K562 (cell line): ENCODE measurements at regions not wholly inside any gene's neighbourhood (a gene's known extent, or its start where the extent isn't known, plus 50 kb on each side); places are given as distances from the start of the nearest gene placed in this dataset.
"Not testable (repeated sequence)": the region's sequence is repeated elsewhere in the genome, so short reads cannot be mapped to it uniquely, and the experiment has no call there.

Experiments used
- ATAC-seq: fragments of 200-7000 bp; cut with Tn5 transposase; 3 replicates; pipeline ENCODE4 v1.9.1; 2020; ENCODE audit warnings: moderate library complexity
- BruUV-seq: library from RNA; stranded (reverse); fragments of 400-500 nt; replicated peaks from 2 replicates; lab custom pipeline; 2021; lab: Mats Ljungman, UMichigan
- CTCF ChIA-PET: fragments of 300-600 bp; formaldehyde crosslinking; extraction: SDS; loops from one replicate; lab custom pipeline; 2021; ENCODE audit warnings: low intra/inter-chr PET ratio; lab: Yijun Ruan, JAX
- POLR2A ChIA-PET: fragments of 300-600, 350-650 bp; sonication (Branson Sonifier 250); formaldehyde crosslinking; extraction: SDS; loops from one replicate; lab custom pipeline; 2021; ENCODE audit warnings: antibody characterized with exemption, inconsistent platforms; lab: Yijun Ruan, JAX
- DNase-seq, 4 experiments: peaks; one replicate each; pipeline versions ENCODE4 v3.0.0 to v3.0.0-alpha.2; 2011 to 2018; ENCODE audit warnings: low spot score in 3 of 4, mixed read lengths in 3 of 4; ENCODE audit errors: extremely low read depth in 1 of 4
- FAIRE-seq: peaks from 2 replicates; lab custom pipeline; 2011; peaks lifted over from hg19 to GRCh38; lab: Jason Lieb, UNC
- H2AFZ ChIP-seq: 2 replicates; pipeline ENCODE4 v1.6.0; 2011; ENCODE audit warnings: low read depth, low read length, control low read depth, inconsistent platforms
- H3K27ac ChIP-seq: fragments of 200-600 bp; 3 replicates; pipeline ENCODE4 v1.8.0; 2011; ENCODE audit warnings: low read depth, mild to moderate bottlenecking, control low read depth, inconsistent platforms, low read length, moderate library complexity, mixed read lengths; ENCODE audit errors: extremely low read depth
- H3K27me3 ChIP-seq, 2 experiments: fragments of 300-600 bp in 1 of 2; 2 replicates in 1 of 2; 3 replicates in 1 of 2; pipeline versions ENCODE4 v1.6.0 to v1.8.0; 2011; ENCODE audit warnings: inconsistent platforms in 2 of 2, low read length in 2 of 2, mild to moderate bottlenecking in 1 of 2, mixed read lengths in 1 of 2, moderate library complexity in 1 of 2; ENCODE audit not compliant: control insufficient read depth in 2 of 2, insufficient read depth in 2 of 2
- H3K36me3 ChIP-seq: fragments of 300-600 bp; 3 replicates; pipeline ENCODE4 v1.8.0; 2011; ENCODE audit warnings: mild to moderate bottlenecking, low read length, inconsistent platforms; ENCODE audit not compliant: control insufficient read depth, insufficient read depth
- H3K4me1 ChIP-seq, 2 experiments: fragments of 200-600 bp in 1 of 2; replicated peaks in 1 of 2; 2 replicates in 1 of 2; 3 replicates in 1 of 2; pipeline versions ENCODE4 v1.5.1 to v1.8.0; 2011; ENCODE audit warnings: inconsistent platforms in 2 of 2, low read length in 2 of 2, mild to moderate bottlenecking in 1 of 2, mixed read lengths in 1 of 2, moderate library complexity in 1 of 2; ENCODE audit not compliant: control insufficient read depth in 2 of 2, insufficient read depth in 2 of 2
- H3K4me2 ChIP-seq: 2 replicates; pipeline ENCODE4 v1.6.1; 2011; ENCODE audit warnings: low read length, control low read depth, inconsistent platforms, mixed read lengths; ENCODE audit not compliant: insufficient read depth
- H3K4me3 ChIP-seq: fragments of 200-600 bp; sonication (generic), shearing (Covaris generic); 2 replicates; pipeline ENCODE4 v1.5.1; 2016; ENCODE audit warnings: control low read depth, inconsistent platforms
- H3K79me2 ChIP-seq: fragments of 200-600 bp; 3 replicates; pipeline ENCODE4 v1.8.0; 2011; ENCODE audit warnings: low read length, inconsistent platforms; ENCODE audit not compliant: control insufficient read depth, insufficient read depth
- H3K9ac ChIP-seq, 2 experiments: 2 replicates each; pipeline versions ENCODE4 v1.6.0 to v1.6.1; 2011; ENCODE audit warnings: low read depth in 2 of 2, low read length in 2 of 2, control low read depth in 1 of 2, inconsistent platforms in 1 of 2, mild to moderate bottlenecking in 1 of 2, mixed read lengths in 1 of 2; ENCODE audit not compliant: insufficient read depth in 1 of 2
- H3K9me1 ChIP-seq: one replicate; pipeline ENCODE4 v1.6.0; 2011; ENCODE audit warnings: inconsistent platforms, mild to moderate bottlenecking, low read length, moderate library complexity; ENCODE audit not compliant: control insufficient read depth, insufficient read depth
- H3K9me3 ChIP-seq: replicated peaks from 2 replicates; pipeline ENCODE4 v1.5.1; 2011; ENCODE audit warnings: low read depth, low read length, inconsistent platforms; ENCODE audit not compliant: control insufficient read depth, insufficient read depth
- H4K20me1 ChIP-seq: replicated peaks from 2 replicates; pipeline ENCODE4 v1.6.1; 2011; ENCODE audit warnings: low read length, inconsistent platforms, mixed read lengths; ENCODE audit not compliant: control insufficient read depth, insufficient read depth
- C11orf30 ChIP-seq: fragments of 450-650 bp; IDR thresholded peaks from 2 replicates; pipeline ENCODE4 v1.6.1; 2016; ENCODE audit warnings: low read depth, mild to moderate bottlenecking
- HNRNPUL1 ChIP-seq: fragments of 200-400 bp; formaldehyde crosslinking; IDR thresholded peaks from 2 replicates; pipeline ENCODE4 v1.6.1; 2017; ENCODE audit warnings: low read length
- KLF13 ChIP-seq: fragments of 450-650 bp; IDR thresholded peaks from 2 replicates; pipeline ENCODE4 v1.6.1; 2016; ENCODE audit warnings: missing genetic modification characterization, low read depth, mild to moderate bottlenecking, missing compliant biosample characterization, moderate library complexity, borderline replicate concordance
- MAFF ChIP-seq: IDR thresholded peaks from 2 replicates; pipeline ENCODE4 v1.6.1; 2012; ENCODE audit warnings: low read length, improper control_type of control experiment
- MAFG ChIP-seq: fragments of 450-650 bp; conservative IDR thresholded peaks from 2 replicates; pipeline ENCODE4 v1.6.1; 2016; ENCODE audit warnings: missing genetic modification characterization, missing compliant biosample characterization
- MAFK ChIP-seq: IDR thresholded peaks from 2 replicates; pipeline ENCODE4 v1.6.1; 2011; ENCODE audit warnings: low read length, improper control_type of control experiment
- NFE2 ChIP-seq: IDR thresholded peaks from 2 replicates; pipeline ENCODE4 v1.6.1; 2014; ENCODE audit warnings: antibody characterized with exemption, low read depth
- NFE2L1 ChIP-seq: fragments of 450-650 bp; IDR thresholded peaks from 2 replicates; pipeline ENCODE4 v1.6.1; 2016; ENCODE audit warnings: missing genetic modification characterization, low read depth, mild to moderate bottlenecking, missing compliant biosample characterization, moderate library complexity, borderline replicate concordance
- SPI1 ChIP-seq: IDR thresholded peaks from 2 replicates; pipeline ENCODE4 v1.6.1; 2011; ENCODE audit warnings: low read depth, low read length, control low read depth, borderline replicate concordance
- XRCC5 ChIP-seq: fragments of 200-400 bp; formaldehyde crosslinking; IDR thresholded peaks from 2 replicates; pipeline ENCODE4 v1.6.1; 2017; ENCODE audit warnings: low read depth, mild to moderate bottlenecking, low read length
- ZNF217 ChIP-seq: sonication (generic); formaldehyde crosslinking; IDR thresholded peaks from 2 replicates; pipeline ENCODE4 v1.8.0; 2022; ENCODE audit warnings: mild to moderate bottlenecking, missing genetic modification reagents
- ZNF316 ChIP-seq: fragments of 450-650 bp; IDR thresholded peaks from 2 replicates; pipeline ENCODE4 v1.6.1; 2016
- ZNF408 ChIP-seq: fragments of 250-450 bp; sonication (Bioruptor Pico); IDR thresholded peaks from 2 replicates; pipeline ENCODE4 v1.4.0; 2020; ENCODE audit warnings: low read depth, mild to moderate bottlenecking, moderate library complexity
- WGBS: fragments of 100-300 bp; shearing (Covaris generic); methylation state at CpG from one replicate; pipeline ENCODE4 v1.1.6; 2016; ENCODE audit warnings: low coverage, mixed read lengths; ENCODE audit not compliant: insufficient coverage; ENCODE audit errors: missing lambda C conversion rate; 5-methylcytosine and 5-hydroxymethylcytosine counted together
- in situ Hi-C: fragments of 300-500 bp; cut with MboI; formaldehyde crosslinking; loops from 4 replicates; pipeline ENCODE4 v1.15.0; 2018; ENCODE audit warnings: inconsistent platforms, mixed read lengths
- intact Hi-C: fragments of 100-400 bp; cut with micrococcal nuclease; formaldehyde crosslinking; loops from 2 replicates; pipeline ENCODE4 v1.14.2; 2022
- TF ChIP-seq, protein P1 (sequence below), 3 experiments: fragments of 200-800 bp in 1 of 3; fragments of 250-450 bp in 1 of 3; fragments of 450-650 bp in 1 of 3; sonication (Bioruptor Pico) in 1 of 3; sonication (Bioruptor generic) in 1 of 3; formaldehyde crosslinking in 1 of 3; IDR thresholded peaks; 2 replicates each; pipeline versions ENCODE4 v1.6.1 to v1.8.0; 2016 to 2022; ENCODE audit warnings: mild to moderate bottlenecking in 2 of 3, missing genetic modification characterization in 2 of 3, missing compliant biosample characterization in 1 of 3, moderate library complexity in 1 of 3

DNA sequence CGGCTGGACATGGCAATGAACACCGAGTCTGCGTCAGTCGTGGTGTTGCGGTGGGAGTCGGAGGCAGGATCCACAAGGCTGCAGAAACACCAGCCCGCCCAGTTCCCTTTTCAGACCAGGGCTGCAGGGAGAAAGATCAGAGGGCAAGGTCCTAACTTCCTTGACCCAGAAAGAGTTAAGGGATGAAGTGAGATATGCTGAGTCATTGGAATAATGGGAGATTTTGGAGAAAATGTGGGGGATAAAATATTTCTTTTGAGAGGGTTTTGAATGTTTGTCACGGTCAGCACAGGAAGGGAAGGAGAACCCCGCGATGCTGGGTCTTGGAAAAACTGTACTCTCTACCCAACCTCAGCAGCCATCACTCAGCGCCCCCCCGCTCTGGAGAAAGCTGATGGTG, 416.0 kb downstream of the ICE1 start:
- Histone ChIP-seq H3K9me3 (no peaks in the 10 kb centered on the region), H3K4me2 (no peak overlapping the region), H2AFZ (no peak overlapping the region), H3K36me3 (no peaks in the 10 kb centered on the region), H3K9me1 (no peaks in the 10 kb centered on the region), H4K20me1 (no peaks in the 10 kb centered on the region), H3K4me3 (no peak overlapping the region), H3K79me2 (no peaks in the 10 kb centered on the region), H3K27me3 (no peaks in the 10 kb centered on the region), H3K9ac (no peak overlapping the region), H3K27ac (no peak overlapping the region), H3K4me1 (no peaks in the 10 kb centered on the region; a peak in 1 of 5 replicates)
- WGBS, result 1% methylated on average over 12 of the region's 12 CpGs
- ATAC-seq (peak; percentile 49), FAIRE-seq (no peak), DNase-seq (no peak)
- no TSS peak for BruUV-seq
- TF ChIP-seq XRCC5, result no peak
- peak; percentile 58; the same call in 1 of the 2 replicates for TF ChIP-seq MAFK
- TF ChIP-seq SPI1, result peak; percentile 10; the same call in 1 of the 2 replicates
- peak; percentile 46 for TF ChIP-seq NFE2
- TF ChIP-seq, protein P1, sequence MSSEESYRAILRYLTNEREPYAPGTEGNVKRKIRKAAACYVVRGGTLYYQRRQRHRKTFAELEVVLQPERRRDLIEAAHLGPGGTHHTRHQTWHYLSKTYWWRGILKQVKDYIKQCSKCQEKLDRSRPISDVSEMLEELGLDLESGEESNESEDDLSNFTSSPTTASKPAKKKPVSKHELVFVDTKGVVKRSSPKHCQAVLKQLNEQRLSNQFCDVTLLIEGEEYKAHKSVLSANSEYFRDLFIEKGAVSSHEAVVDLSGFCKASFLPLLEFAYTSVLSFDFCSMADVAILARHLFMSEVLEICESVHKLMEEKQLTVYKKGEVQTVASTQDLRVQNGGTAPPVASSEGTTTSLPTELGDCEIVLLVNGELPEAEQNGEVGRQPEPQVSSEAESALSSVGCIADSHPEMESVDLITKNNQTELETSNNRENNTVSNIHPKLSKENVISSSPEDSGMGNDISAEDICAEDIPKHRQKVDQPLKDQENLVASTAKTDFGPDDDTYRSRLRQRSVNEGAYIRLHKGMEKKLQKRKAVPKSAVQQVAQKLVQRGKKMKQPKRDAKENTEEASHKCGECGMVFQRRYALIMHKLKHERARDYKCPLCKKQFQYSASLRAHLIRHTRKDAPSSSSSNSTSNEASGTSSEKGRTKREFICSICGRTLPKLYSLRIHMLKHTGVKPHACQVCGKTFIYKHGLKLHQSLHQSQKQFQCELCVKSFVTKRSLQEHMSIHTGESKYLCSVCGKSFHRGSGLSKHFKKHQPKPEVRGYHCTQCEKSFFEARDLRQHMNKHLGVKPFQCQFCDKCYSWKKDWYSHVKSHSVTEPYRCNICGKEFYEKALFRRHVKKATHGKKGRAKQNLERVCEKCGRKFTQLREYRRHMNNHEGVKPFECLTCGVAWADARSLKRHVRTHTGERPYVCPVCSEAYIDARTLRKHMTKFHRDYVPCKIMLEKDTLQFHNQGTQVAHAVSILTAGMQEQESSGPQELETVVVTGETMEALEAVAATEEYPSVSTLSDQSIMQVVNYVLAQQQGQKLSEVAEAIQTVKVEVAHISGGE (CRISPR knock-in tag; IDR thresholded peaks at IDR 0.05), result no peak
- TF ChIP-seq NFE2L1 (tag), result peak; percentile 57
- peak; percentile 84 for TF ChIP-seq MAFG (tag)
- no peak for TF ChIP-seq HNRNPUL1
- TF ChIP-seq KLF13 (tag), result no peak
- TF ChIP-seq ZNF316, result peak; percentile 75
- TF ChIP-seq ZNF217 (CRISPR knock-in tag), result no peak
- TF ChIP-seq MAFF, result peak; percentile 69
- peak; percentile 65 for TF ChIP-seq C11orf30
- TF ChIP-seq ZNF408 (CRISPR knock-in tag), result no peak
- ChIA-PET POLR2A (no interaction called here), CTCF (no interaction called here)
- in situ Hi-C loops, result no loop called here
- intact Hi-C loops, result no loop called here

DNA sequence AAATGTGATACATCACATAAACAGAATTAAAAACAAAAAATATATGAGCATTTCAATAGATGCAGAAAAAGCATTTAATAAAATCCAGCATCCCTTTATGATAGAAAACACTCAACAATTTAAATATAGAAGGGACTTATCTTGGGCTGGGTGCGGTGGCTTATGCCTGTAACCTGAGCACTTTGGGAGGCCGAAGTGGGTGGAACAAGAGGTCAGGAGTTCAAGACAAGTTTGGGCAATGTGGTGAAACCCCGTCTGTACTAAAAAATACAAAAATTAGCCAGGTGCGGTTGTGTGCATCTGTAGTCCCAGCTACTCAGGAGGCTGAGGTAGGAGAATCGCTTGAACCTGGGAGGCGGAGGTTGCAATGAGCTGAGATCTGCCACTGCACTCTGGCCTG, 409.1 kb downstream of the ICE1 start:
- WGBS, result 5% methylated on average over 6 of the region's 6 CpGs
- CTCF ChIA-PET, H4K20me1 ChIP-seq, H3K9me1 ChIP-seq, BruUV-seq, H3K27me3 ChIP-seq, H3K4me3 ChIP-seq, H3K9ac ChIP-seq, ATAC-seq, H3K79me2 ChIP-seq, FAIRE-seq, H3K27ac ChIP-seq, in situ Hi-C loops, H3K4me2 ChIP-seq, H3K4me1 ChIP-seq, H3K36me3 ChIP-seq, H2AFZ ChIP-seq, intact Hi-C loops, H3K9me3 ChIP-seq: not testable (repeated sequence)
- POLR2A ChIA-PET, result interaction anchor here (1.1 kb wide), 1 partner anchor 11 kb away, joined by 3 read pairs; no protein-coding TSS in a partner anchor
- DNase-seq, result peak in 1 of 4 experiments; percentile 12
